NT2/D1 (cell line): ENCODE measurements at regions not wholly inside any gene's neighbourhood (a gene's known extent, or its start where the extent isn't known, plus 50 kb on each side); places are given as distances from the start of the nearest gene placed in this dataset.

Experiments
- SUZ12 ChIP-seq: IDR thresholded peaks from 2 replicates; pipeline ENCODE4 v1.6.1; 2011; ENCODE audit not compliant: insufficient read length, insufficient read depth; ENCODE audit errors: extremely low read depth
- YY1 ChIP-seq: IDR thresholded peaks from 2 replicates; pipeline ENCODE4 v1.6.1; 2011; ENCODE audit not compliant: insufficient read length, insufficient read depth
- ZNF274 ChIP-seq: IDR thresholded peaks from 2 replicates; pipeline ENCODE4 v1.6.1; 2011; ENCODE audit warnings: mild to moderate bottlenecking, low read depth, low read length

- no peak for TF ChIP-seq YY1
- TF ChIP-seq ZNF274 = no peak
- no peak for TF ChIP-seq SUZ12
Measured at GRCh38 chr16:7979448-7980132, 610.7 kb downstream of the TMEM114 start.
